HepG2 (cell line): ENCODE measurements at regions not wholly inside any gene's neighbourhood (a gene's known extent, or its start where the extent isn't known, plus 50 kb on each side); places are given as distances from the start of the nearest gene placed in this dataset.

ENCODE experiments used
- EED ChIP-seq: sonication (generic); formaldehyde crosslinking; IDR thresholded peaks from 2 replicates; pipeline ENCODE4 v1.5.0; 2020; ENCODE audit warnings: mild to moderate bottlenecking, missing genetic modification reagents
- MTF2 ChIP-seq: sonication (generic); formaldehyde crosslinking; IDR thresholded peaks from 2 replicates; pipeline ENCODE4 v1.5.0; 2020; ENCODE audit warnings: missing genetic modification reagents, borderline replicate concordance
- NRL ChIP-seq: sonication (generic); formaldehyde crosslinking; IDR thresholded peaks from 2 replicates; pipeline ENCODE4 v1.5.0; 2020; ENCODE audit warnings: missing genetic modification reagents, mild to moderate bottlenecking, moderate library complexity, borderline replicate concordance
- POGZ ChIP-seq: sonication (generic); formaldehyde crosslinking; IDR thresholded peaks from 2 replicates; pipeline ENCODE4 v1.4.0; 2020; ENCODE audit warnings: mild to moderate bottlenecking, missing genetic modification reagents
- RBM39 ChIP-seq: fragments of 200-400 bp; formaldehyde crosslinking; IDR thresholded peaks from one replicate; pipeline ENCODE4 v1.6.1; 2018; ENCODE audit warnings: antibody characterized with exemption, mild to moderate bottlenecking, low read depth, low read length; ENCODE audit not compliant: poor library complexity, severe bottlenecking
- TBL1XR1 ChIP-seq: fragments of 150-350 bp; IDR thresholded peaks from 2 replicates; pipeline ENCODE4 v1.6.1; 2014; ENCODE audit warnings: borderline replicate concordance, low read length; ENCODE audit not compliant: partially characterized antibody
- ZBTB1 ChIP-seq: sonication (generic); formaldehyde crosslinking; IDR thresholded peaks from 2 replicates; pipeline ENCODE4 v1.4.0; 2020; ENCODE audit warnings: missing genetic modification reagents, borderline replicate concordance
- ZFYVE20 ChIP-seq: sonication (generic); formaldehyde crosslinking; IDR thresholded peaks from 2 replicates; pipeline ENCODE4 v1.8.0; 2023; ENCODE audit warnings: low read depth, mild to moderate bottlenecking, moderate library complexity, missing genetic modification reagents, borderline replicate concordance
- ZNF383 ChIP-seq: sonication (generic); formaldehyde crosslinking; IDR thresholded peaks from 2 replicates; pipeline ENCODE4 v1.4.0; 2020; ENCODE audit warnings: missing genetic modification reagents, mild to moderate bottlenecking, borderline replicate concordance
- ZNF598 ChIP-seq: sonication (generic); formaldehyde crosslinking; IDR thresholded peaks from 2 replicates; pipeline ENCODE4 v1.5.1; 2020; ENCODE audit warnings: mild to moderate bottlenecking, missing genetic modification reagents, borderline replicate concordance
- ZNF790 ChIP-seq: sonication (generic); formaldehyde crosslinking; IDR thresholded peaks from 2 replicates; pipeline ENCODE4 v1.8.0; 2022; ENCODE audit warnings: missing genetic modification reagents, mild to moderate bottlenecking, borderline replicate concordance
- TF ChIP-seq, protein P1 (sequence below), 2 experiments: sonication (generic) in 1 of 2; formaldehyde crosslinking in 1 of 2; IDR thresholded peaks; 2 replicates each; pipeline versions ENCODE4 v1.4.0 to v1.6.1; 2016 to 2020; ENCODE audit warnings: borderline replicate concordance in 1 of 2, low read depth in 1 of 2, mild to moderate bottlenecking in 1 of 2, missing genetic modification reagents in 1 of 2
- TF ChIP-seq, protein P2 (sequence below): sonication (generic); formaldehyde crosslinking; IDR thresholded peaks from 2 replicates; pipeline ENCODE4 v1.4.0; 2020; ENCODE audit warnings: missing genetic modification reagents, mild to moderate bottlenecking, borderline replicate concordance
- TF ChIP-seq, protein P3 (sequence below): sonication (generic); formaldehyde crosslinking; conservative IDR thresholded peaks from 2 replicates; pipeline ENCODE4 v1.4.0; 2020; ENCODE audit warnings: missing genetic modification reagents
- TF ChIP-seq, protein P4 (sequence below), 2 experiments: sonication (generic) in 1 of 2; formaldehyde crosslinking in 1 of 2; IDR thresholded peaks; 2 replicates each; pipeline versions ENCODE4 v1.4.0 to v1.6.1; 2018 to 2020; ENCODE audit warnings: missing genetic modification reagents in 2 of 2, borderline replicate concordance in 1 of 2, low read depth in 1 of 2, mild to moderate bottlenecking in 1 of 2, missing biosample characterization in 1 of 2

DNA sequence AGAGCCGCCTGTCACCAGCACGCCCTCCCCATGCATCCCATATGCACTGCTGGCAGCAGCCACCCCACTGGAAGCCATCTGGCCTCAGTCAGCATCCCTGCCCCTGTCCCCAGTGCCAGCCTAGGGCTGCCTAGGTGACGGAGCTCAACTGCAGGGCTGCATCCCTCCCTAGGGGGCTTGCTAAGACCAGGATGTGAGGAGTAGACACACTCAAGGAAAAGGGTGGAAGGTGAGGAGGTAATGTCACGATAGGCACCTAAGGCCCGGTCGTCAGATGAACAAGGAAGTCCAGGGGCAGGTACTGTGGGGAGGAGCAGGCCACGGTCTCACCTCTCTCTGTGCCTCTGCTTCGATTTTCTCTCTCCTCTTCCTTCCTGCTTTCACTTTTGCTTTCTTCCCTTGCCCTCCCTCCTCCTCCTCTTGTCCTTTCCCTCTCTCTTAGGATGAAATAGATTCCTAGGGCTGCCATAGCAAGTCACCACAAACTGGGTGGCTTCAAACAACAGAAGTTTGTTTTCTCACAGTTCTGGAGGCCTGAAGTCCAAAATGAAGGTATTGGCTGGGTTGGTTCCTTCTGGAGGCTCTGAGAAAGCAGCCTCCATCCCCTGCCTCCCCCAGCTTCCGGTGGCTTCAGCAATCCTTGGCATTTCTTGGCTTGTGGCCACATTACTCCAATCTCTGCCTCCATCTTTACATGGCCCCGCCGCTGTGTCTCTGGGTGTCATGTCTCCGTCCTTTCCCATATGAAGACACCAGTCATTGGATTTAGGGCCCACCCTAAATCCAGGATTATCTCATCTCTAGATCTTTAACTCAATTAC is 298.3 kb downstream of the SHQ1 start (continued):
- TF ChIP-seq POGZ (CRISPR knock-in tag): 0 out of 2 replicates have a peak, but pooled peaks have one; percentile 17
- no peak for TF ChIP-seq TBL1XR1
- no peak for TF ChIP-seq ZBTB1
- TF ChIP-seq, protein P1, sequence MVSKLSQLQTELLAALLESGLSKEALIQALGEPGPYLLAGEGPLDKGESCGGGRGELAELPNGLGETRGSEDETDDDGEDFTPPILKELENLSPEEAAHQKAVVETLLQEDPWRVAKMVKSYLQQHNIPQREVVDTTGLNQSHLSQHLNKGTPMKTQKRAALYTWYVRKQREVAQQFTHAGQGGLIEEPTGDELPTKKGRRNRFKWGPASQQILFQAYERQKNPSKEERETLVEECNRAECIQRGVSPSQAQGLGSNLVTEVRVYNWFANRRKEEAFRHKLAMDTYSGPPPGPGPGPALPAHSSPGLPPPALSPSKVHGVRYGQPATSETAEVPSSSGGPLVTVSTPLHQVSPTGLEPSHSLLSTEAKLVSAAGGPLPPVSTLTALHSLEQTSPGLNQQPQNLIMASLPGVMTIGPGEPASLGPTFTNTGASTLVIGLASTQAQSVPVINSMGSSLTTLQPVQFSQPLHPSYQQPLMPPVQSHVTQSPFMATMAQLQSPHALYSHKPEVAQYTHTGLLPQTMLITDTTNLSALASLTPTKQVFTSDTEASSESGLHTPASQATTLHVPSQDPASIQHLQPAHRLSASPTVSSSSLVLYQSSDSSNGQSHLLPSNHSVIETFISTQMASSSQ (IDR thresholded peaks at IDR 0.05; ENCODE audit: low read depth): no peak
- TF ChIP-seq, protein P1 (CRISPR knock-in tag; IDR thresholded peaks at IDR 0.05; ENCODE audit: borderline replicate concordance): no peak
- TF ChIP-seq, protein P2, sequence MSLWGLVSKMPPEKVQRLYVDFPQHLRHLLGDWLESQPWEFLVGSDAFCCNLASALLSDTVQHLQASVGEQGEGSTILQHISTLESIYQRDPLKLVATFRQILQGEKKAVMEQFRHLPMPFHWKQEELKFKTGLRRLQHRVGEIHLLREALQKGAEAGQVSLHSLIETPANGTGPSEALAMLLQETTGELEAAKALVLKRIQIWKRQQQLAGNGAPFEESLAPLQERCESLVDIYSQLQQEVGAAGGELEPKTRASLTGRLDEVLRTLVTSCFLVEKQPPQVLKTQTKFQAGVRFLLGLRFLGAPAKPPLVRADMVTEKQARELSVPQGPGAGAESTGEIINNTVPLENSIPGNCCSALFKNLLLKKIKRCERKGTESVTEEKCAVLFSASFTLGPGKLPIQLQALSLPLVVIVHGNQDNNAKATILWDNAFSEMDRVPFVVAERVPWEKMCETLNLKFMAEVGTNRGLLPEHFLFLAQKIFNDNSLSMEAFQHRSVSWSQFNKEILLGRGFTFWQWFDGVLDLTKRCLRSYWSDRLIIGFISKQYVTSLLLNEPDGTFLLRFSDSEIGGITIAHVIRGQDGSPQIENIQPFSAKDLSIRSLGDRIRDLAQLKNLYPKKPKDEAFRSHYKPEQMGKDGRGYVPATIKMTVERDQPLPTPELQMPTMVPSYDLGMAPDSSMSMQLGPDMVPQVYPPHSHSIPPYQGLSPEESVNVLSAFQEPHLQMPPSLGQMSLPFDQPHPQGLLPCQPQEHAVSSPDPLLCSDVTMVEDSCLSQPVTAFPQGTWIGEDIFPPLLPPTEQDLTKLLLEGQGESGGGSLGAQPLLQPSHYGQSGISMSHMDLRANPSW (CRISPR knock-in tag): no peak
- no peak for TF ChIP-seq ZNF598 (CRISPR knock-in tag)
- no peak for TF ChIP-seq MTF2
- TF ChIP-seq ZNF383 (CRISPR knock-in tag): no peak
- TF ChIP-seq NRL: no peak
- no peak for TF ChIP-seq RBM39
- TF ChIP-seq, protein P3, sequence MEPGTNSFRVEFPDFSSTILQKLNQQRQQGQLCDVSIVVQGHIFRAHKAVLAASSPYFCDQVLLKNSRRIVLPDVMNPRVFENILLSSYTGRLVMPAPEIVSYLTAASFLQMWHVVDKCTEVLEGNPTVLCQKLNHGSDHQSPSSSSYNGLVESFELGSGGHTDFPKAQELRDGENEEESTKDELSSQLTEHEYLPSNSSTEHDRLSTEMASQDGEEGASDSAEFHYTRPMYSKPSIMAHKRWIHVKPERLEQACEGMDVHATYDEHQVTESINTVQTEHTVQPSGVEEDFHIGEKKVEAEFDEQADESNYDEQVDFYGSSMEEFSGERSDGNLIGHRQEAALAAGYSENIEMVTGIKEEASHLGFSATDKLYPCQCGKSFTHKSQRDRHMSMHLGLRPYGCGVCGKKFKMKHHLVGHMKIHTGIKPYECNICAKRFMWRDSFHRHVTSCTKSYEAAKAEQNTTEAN (CRISPR knock-in tag): no peak
- TF ChIP-seq EED (CRISPR knock-in tag): no peak
- TF ChIP-seq ZNF790: no peak
- TF ChIP-seq ZFYVE20 (CRISPR knock-in tag): no peak
- TF ChIP-seq, protein P4, sequence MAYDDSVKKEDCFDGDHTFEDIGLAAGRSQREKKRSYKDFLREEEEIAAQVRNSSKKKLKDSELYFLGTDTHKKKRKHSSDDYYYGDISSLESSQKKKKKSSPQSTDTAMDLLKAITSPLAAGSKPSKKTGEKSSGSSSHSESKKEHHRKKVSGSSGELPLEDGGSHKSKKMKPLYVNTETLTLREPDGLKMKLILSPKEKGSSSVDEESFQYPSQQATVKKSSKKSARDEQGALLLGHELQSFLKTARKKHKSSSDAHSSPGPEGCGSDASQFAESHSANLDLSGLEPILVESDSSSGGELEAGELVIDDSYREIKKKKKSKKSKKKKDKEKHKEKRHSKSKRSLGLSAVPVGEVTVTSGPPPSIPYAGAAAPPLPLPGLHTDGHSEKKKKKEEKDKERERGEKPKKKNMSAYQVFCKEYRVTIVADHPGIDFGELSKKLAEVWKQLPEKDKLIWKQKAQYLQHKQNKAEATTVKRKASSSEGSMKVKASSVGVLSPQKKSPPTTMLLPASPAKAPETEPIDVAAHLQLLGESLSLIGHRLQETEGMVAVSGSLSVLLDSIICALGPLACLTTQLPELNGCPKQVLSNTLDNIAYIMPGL (CRISPR knock-in tag; IDR thresholded peaks at IDR 0.05; ENCODE audit: borderline replicate concordance in 1 of 2, low read depth in 1 of 2): 0 out of 4 replicates have a peak, but pooled peaks of 1 of the 2 experiments have one; percentile 34
